Amniotic epithelial cell (primary cell): ENCODE measurements at regions not wholly inside any gene's neighbourhood (a gene's known extent, or its start where the extent isn't known, plus 50 kb on each side); places are given as distances from the start of the nearest gene placed in this dataset.
A peak's percentile ranks its signal among the peaks of the same experiment; 100 is the strongest.
"Not testable (repeated sequence)": the region's sequence is repeated elsewhere in the genome, so short reads cannot be mapped to it uniquely, and the experiment has no call there.

Experiments used
- DNase-seq: peaks from one replicate; pipeline ENCODE4 v3.0.0-alpha.2; 2010; ENCODE audit warnings: low read depth

- no peak for DNase-seq
These were observed 220.9 kb upstream of the KCNK2 start for GRCh38 chr1:214861615-214862014.

- peak; percentile 44 for DNase-seq
These were observed 220.1 kb upstream of the KCNK2 start for GRCh38 chr1:214862421-214862820.

- DNase-seq, result peak; percentile 81
These were observed 217.4 kb upstream of the KCNK2 start for GRCh38 chr1:214864896-214865688.

- not testable (repeated sequence) for DNase-seq
These were observed 212.1 kb upstream of the KCNK2 start for GRCh38 chr1:214870426-214870825.

- no peak for DNase-seq
These were observed 201.6 kb upstream of the KCNK2 start for GRCh38 chr1:214880956-214881355.

GRCh38 chr1:214882616-214883015 is 199.9 kb upstream of the KCNK2 start:
- DNase-seq, result no peak

- no peak for DNase-seq
These were observed 187.4 kb upstream of the KCNK2 start for GRCh38 chr1:214895011-214895600.

- DNase-seq, result no peak
These were observed 185.6 kb upstream of the KCNK2 start for GRCh38 chr1:214896921-214897320.

- DNase-seq, result no peak
These were observed 185.0 kb upstream of the KCNK2 start for GRCh38 chr1:214897581-214897980.

- no peak for DNase-seq
These were observed 184.4 kb upstream of the KCNK2 start for GRCh38 chr1:214898161-214898560.

- DNase-seq, result no peak
These were observed 183.8 kb upstream of the KCNK2 start for GRCh38 chr1:214898718-214899117.

GRCh38 chr1:214899908-214900460 is 182.6 kb upstream of the KCNK2 start:
- no peak for DNase-seq

GRCh38 chr1:214900590-214900989 is 181.9 kb upstream of the KCNK2 start:
- no peak for DNase-seq

- peak; percentile 19 for DNase-seq
These were observed 180.8 kb upstream of the KCNK2 start for GRCh38 chr1:214901718-214902117.

- peak; percentile 52 for DNase-seq
These were observed 179.8 kb upstream of the KCNK2 start for GRCh38 chr1:214902636-214903320.

- no peak for DNase-seq
These were observed 170.4 kb upstream of the KCNK2 start for GRCh38 chr1:214912127-214912526.

- DNase-seq, result no peak
These were observed 168.6 kb upstream of the KCNK2 start for GRCh38 chr1:214913966-214914365.

- DNase-seq, result no peak
These were observed 165.4 kb upstream of the KCNK2 start for GRCh38 chr1:214917081-214917635.

GRCh38 chr1:214918745-214919144 is 163.8 kb upstream of the KCNK2 start:
- DNase-seq, result no peak

- no peak for DNase-seq
These were observed 162.2 kb upstream of the KCNK2 start for GRCh38 chr1:214920337-214920736.

- DNase-seq, result no peak
These were observed 159.1 kb upstream of the KCNK2 start for GRCh38 chr1:214923278-214923915.

GRCh38 chr1:214927796-214928195 is 154.7 kb upstream of the KCNK2 start:
- peak; percentile 9 for DNase-seq
